ENCODE measurements at regions not wholly inside any gene's neighbourhood (a gene's known extent, or its start where the extent isn't known, plus 50 kb on each side); places are given as distances from the start of the nearest gene placed in this dataset.

- no peak for TF ChIP-seq POLR2A (IDR thresholded peaks at IDR 0.05; ENCODE audit: borderline replicate concordance, extremely low read depth, insufficient read depth, insufficient read length)
- TF ChIP-seq ZFX (IDR thresholded peaks at IDR 0.05) = no peak
- no peak for TF ChIP-seq CTCF (IDR thresholded peaks at IDR 0.05 in 2 of 3, conservative IDR thresholded peaks at IDR 0.05 in 1 of 3; ENCODE audit: borderline replicate concordance in 1 of 3, insufficient read depth in 1 of 3, low read depth in 2 of 3, low read length in 2 of 3)
- TF ChIP-seq POLR2AphosphoS5 (IDR thresholded peaks at IDR 0.05; ENCODE audit: low read depth, low read length) = no peak
- no peak for TF ChIP-seq MAX (IDR thresholded peaks at IDR 0.05)
- no peak for TF ChIP-seq RAD21 (IDR thresholded peaks at IDR 0.05; ENCODE audit: low read depth)
- TF ChIP-seq JUND (IDR thresholded peaks at IDR 0.05) = no peak
- no peak for TF ChIP-seq EZH2 (IDR thresholded peaks at IDR 0.05)
- no peak for TF ChIP-seq ZNF274 (IDR thresholded peaks at IDR 0.05; ENCODE audit: low read depth, low read length)
- TF ChIP-seq EZH2phosphoT487 (IDR thresholded peaks at IDR 0.05; ENCODE audit: borderline replicate concordance) = no peak
- no peak for TF ChIP-seq FOSL1 (IDR thresholded peaks at IDR 0.05; ENCODE audit: low read depth)
- TF ChIP-seq SIN3A (IDR thresholded peaks at IDR 0.05; ENCODE audit: low read depth) = no peak
Measured at GRCh38 chr2:12577091-12577490, 139.6 kb upstream of the TRIB2 start.
